ENCODE measurements at regions not wholly inside any gene's neighbourhood (a gene's known extent, or its start where the extent isn't known, plus 50 kb on each side); places are given as distances from the start of the nearest gene placed in this dataset.

DNA sequence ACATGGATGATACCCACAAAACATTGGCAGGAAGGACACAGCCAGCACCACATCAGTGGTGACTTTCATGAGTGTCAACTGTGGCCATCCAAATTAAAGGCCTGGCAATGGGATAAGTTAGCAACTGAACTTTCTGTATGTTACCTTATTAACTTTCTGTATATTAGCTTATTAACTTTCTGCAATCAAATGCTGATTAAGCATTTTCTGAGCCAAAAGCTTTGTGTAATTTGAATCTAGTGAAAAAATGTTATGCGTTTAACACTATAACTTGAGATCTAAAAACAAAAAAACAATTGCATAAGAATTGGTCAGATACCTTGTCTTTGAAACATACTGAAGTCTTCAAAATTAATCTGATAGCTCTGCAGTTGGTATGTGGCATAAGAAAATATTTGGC lies 159.3 kb downstream of the ZNF33B start:
- TF ChIP-seq EZH2 (IDR thresholded peaks at IDR 0.05; ENCODE audit: low read length), result no peak
- TF ChIP-seq, protein P1, sequence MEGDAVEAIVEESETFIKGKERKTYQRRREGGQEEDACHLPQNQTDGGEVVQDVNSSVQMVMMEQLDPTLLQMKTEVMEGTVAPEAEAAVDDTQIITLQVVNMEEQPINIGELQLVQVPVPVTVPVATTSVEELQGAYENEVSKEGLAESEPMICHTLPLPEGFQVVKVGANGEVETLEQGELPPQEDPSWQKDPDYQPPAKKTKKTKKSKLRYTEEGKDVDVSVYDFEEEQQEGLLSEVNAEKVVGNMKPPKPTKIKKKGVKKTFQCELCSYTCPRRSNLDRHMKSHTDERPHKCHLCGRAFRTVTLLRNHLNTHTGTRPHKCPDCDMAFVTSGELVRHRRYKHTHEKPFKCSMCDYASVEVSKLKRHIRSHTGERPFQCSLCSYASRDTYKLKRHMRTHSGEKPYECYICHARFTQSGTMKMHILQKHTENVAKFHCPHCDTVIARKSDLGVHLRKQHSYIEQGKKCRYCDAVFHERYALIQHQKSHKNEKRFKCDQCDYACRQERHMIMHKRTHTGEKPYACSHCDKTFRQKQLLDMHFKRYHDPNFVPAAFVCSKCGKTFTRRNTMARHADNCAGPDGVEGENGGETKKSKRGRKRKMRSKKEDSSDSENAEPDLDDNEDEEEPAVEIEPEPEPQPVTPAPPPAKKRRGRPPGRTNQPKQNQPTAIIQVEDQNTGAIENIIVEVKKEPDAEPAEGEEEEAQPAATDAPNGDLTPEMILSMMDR (optimal IDR thresholded peaks at IDR 0.05 in 1 of 3, IDR thresholded peaks at IDR 0.05 in 1 of 3, conservative IDR thresholded peaks at IDR 0.05 in 1 of 3; ENCODE audit: extremely low read depth in 1 of 3, insufficient read depth in 2 of 3, low read length in 3 of 3), result no peak
- Histone ChIP-seq H3K9ac (ENCODE audit: control insufficient read depth, extremely low read depth, insufficient read depth, low read length) (no peak overlapping the region), H4K20me1 (ENCODE audit: control insufficient read depth, extremely low read depth, insufficient read depth, low read length) (no peaks in the 10 kb centered on the region), H3K27ac (ENCODE audit: control insufficient read depth, insufficient read depth, low read length) (no peak overlapping the region), H3K9me3 (ENCODE audit: control insufficient read depth, low read depth, low read length) (no peaks in the 10 kb centered on the region), H2AFZ (ENCODE audit: control insufficient read depth, low read length) (no peak overlapping the region), H3K27me3 (ENCODE audit: control insufficient read depth, extremely low read depth, insufficient read depth, low read length) (no peaks in the 10 kb centered on the region), H3K4me2 (ENCODE audit: control insufficient read depth, extremely low read depth, insufficient read depth, low read depth, low read length) (no peak overlapping the region), H3K36me3 (ENCODE audit: control insufficient read depth in 2 of 2, extremely low read depth in 1 of 2, insufficient read depth in 2 of 2, low read length in 2 of 2) (no peaks in the 10 kb centered on the region), H3K4me3 (ENCODE audit: control insufficient read depth in 2 of 3, extremely low read depth in 1 of 3, insufficient read depth in 2 of 3, low read depth in 1 of 3, low read length in 3 of 3) (no peak overlapping the region), H3K4me1 (ENCODE audit: control insufficient read depth, extremely low read depth, insufficient read depth, low read length) (no peaks in the 10 kb centered on the region), H3K9me1 (ENCODE audit: control insufficient read depth, extremely low read depth, insufficient read depth, low read length) (no peaks in the 10 kb centered on the region), H3K79me2 (ENCODE audit: control insufficient read depth, insufficient read depth, low read length) (no peaks in the 10 kb centered on the region)
- FAIRE-seq, result no peak
- DNase-seq (ENCODE audit: low read depth, low spot score), result no peak
- dilution Hi-C loops (cut with MboI; ENCODE audit: extremely low pct_ligation_motif_present, low sequenced_read_pairs), result no loop called here

DNA sequence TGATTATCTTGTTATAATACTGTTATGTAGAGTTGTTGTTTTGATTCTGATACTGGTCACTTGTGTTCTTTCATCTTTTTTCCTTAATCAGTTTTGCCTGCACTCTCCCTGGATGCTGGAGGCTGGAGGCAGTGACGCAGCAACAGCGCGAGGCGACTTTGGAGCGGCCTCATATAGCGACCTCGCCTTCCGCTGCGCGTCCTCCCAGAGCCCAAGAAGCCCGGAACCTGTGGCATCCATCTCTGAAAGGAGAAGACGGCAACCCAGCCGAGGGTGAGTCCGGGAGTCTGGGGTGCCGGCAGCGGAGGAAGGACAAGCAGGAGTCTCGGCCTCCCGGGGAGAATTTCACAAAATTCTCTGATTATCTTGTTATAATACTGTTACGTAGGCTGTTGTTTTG lies 161.2 kb downstream of the ZNF33B start:
- H3K9me3 ChIP-seq (ENCODE audit: control insufficient read depth, low read depth, low read length), result no peaks in the 10 kb centered on the region
- no peaks in the 10 kb centered on the region for H3K79me2 ChIP-seq (ENCODE audit: control insufficient read depth, insufficient read depth, low read length)
- H3K4me1 ChIP-seq (ENCODE audit: control insufficient read depth, extremely low read depth, insufficient read depth, low read length), result no peaks in the 10 kb centered on the region
- DNase-seq (ENCODE audit: low read depth, low spot score) (no peak), FAIRE-seq (no peak)
- dilution Hi-C loops (cut with MboI; ENCODE audit: extremely low pct_ligation_motif_present, low sequenced_read_pairs), result no loop called here
- H3K9me1 ChIP-seq (ENCODE audit: control insufficient read depth, extremely low read depth, insufficient read depth, low read length), result no peaks in the 10 kb centered on the region
- H3K36me3 ChIP-seq (ENCODE audit: control insufficient read depth in 2 of 2, extremely low read depth in 1 of 2, insufficient read depth in 2 of 2, low read length in 2 of 2), result no peaks in the 10 kb centered on the region
- no peak overlapping the region for H3K4me2 ChIP-seq (ENCODE audit: control insufficient read depth, extremely low read depth, insufficient read depth, low read depth, low read length)
- H3K27me3 ChIP-seq (ENCODE audit: control insufficient read depth, extremely low read depth, insufficient read depth, low read length), result no peaks in the 10 kb centered on the region
- no peak overlapping the region for H2AFZ ChIP-seq (ENCODE audit: control insufficient read depth, low read length)
- no peak overlapping the region for H3K9ac ChIP-seq (ENCODE audit: control insufficient read depth, extremely low read depth, insufficient read depth, low read length)
- TF ChIP-seq, protein P1 (optimal IDR thresholded peaks at IDR 0.05 in 1 of 3, IDR thresholded peaks at IDR 0.05 in 1 of 3, conservative IDR thresholded peaks at IDR 0.05 in 1 of 3; ENCODE audit: extremely low read depth in 1 of 3, insufficient read depth in 2 of 3, low read length in 3 of 3), result no peak
- TF ChIP-seq EZH2 (IDR thresholded peaks at IDR 0.05; ENCODE audit: low read length), result no peak
- no peak overlapping the region for H3K4me3 ChIP-seq (ENCODE audit: control insufficient read depth in 2 of 3, extremely low read depth in 1 of 3, insufficient read depth in 2 of 3, low read depth in 1 of 3, low read length in 3 of 3)
- H4K20me1 ChIP-seq (ENCODE audit: control insufficient read depth, extremely low read depth, insufficient read depth, low read length), result no peaks in the 10 kb centered on the region
- no peak overlapping the region for H3K27ac ChIP-seq (ENCODE audit: control insufficient read depth, insufficient read depth, low read length)
